Activated T-helper 1 cell treated with anti-CD3 and anti-CD28 coated beads, Interleukin-2, amount 50 U/mL, for 16 hours (primary cell): ENCODE measurements at regions not wholly inside any gene's neighbourhood (a gene's known extent, or its start where the extent isn't known, plus 50 kb on each side); places are given as distances from the start of the nearest gene placed in this dataset.
"Not testable (repeated sequence)": the region's sequence is repeated elsewhere in the genome, so short reads cannot be mapped to it uniquely, and the experiment has no call there.

Source experiments
- DNase-seq, 2 donors: peaks; one replicate each; pipeline ENCODE4 v3.0.0-alpha.2; 2020; ENCODE audit warnings: low read depth in 1 of 2, low spot score in 1 of 2

- not testable (repeated sequence) for DNase-seq
These were observed 201.2 kb downstream of the POTEC start for GRCh38 chr18:14342170-14342569.

DNA sequence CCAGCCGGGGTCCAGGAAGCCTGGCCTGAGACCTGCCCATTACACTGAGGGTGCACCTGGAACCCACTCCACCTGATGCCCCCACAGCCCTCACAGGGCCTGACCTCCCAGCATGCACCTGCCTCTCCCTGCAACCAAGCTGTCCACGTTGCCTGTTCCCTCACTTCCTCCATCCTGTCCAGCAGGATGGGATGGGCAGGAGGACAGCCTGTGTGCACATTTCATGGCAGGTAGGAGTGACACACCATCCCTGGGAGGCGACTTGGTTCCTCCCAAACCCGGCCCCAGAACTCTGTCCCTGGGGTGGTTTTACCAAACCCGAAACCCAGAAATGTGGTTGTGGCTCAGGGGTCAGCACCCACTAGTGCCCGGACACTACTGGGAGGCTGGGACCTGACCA lies 203.8 kb upstream of the ZNF519 start:
- not testable (repeated sequence) for DNase-seq

GRCh38 chr18:14321217-14321616 lies 189.0 kb upstream of the ZNF519 start:
- not testable (repeated sequence) for DNase-seq

DNA sequence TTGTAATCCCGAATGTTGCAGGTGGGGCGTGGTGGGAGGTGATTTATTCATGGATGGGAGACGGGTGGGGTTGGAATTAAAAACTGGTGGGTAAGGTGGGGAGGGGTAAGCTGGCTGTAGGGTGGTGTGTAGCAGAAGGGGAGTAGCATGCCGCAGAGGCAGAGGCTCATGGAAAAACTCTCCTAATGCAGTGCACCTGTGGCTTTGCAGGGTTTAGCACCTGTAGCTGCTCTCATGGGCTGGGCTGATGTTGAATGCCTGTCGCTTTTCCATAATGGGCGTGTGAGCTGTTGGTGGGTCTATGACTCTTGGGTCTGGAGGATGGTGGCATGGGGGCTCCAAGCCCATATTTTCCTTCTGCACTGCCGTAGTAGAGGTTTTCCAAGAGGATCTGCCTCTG lies 169.0 kb upstream of the ZNF519 start:
- DNase-seq = not testable (repeated sequence)

DNA sequence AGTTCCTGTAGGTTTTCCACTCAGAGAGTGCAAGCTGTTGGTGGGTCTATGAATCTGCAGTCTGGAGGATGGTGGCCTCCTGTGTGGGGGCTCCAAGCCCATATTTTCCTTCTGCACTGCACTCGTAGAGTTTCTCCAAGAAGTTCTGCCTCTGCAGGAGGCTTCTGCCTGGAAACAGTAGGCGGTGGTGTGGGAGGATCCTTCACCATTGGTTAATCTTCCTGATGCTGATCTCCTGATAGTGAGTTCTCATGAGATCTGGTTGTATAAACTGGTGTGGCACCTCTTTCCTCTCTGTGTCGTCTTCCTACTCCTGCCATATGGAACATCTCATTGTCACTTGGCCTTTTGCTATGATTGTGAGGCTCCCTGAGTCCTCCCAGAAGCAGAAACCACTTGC lies 162.8 kb upstream of the ZNF519 start:
- not testable (repeated sequence) for DNase-seq

DNA sequence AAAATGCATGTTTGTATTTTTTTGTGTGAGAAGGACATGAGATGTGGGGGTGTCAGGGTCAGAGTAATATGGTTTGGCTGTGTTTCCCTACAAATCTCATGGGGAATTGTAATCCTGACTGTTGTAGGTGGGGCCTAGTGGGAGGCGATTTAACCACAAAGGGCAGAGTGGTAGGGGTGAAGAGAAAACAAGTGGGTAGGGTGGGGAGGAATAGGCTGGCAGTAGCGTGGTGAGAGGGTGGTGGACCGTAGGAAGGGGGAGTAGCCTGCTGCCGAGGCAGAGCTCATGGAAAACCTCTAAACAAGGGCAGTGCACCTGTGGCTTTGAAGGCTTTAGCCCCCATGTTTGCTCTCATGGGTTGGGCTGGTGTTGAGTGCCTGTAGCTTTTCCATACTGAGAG lies 152.8 kb upstream of the ZNF519 start:
- no peak for DNase-seq

DNA sequence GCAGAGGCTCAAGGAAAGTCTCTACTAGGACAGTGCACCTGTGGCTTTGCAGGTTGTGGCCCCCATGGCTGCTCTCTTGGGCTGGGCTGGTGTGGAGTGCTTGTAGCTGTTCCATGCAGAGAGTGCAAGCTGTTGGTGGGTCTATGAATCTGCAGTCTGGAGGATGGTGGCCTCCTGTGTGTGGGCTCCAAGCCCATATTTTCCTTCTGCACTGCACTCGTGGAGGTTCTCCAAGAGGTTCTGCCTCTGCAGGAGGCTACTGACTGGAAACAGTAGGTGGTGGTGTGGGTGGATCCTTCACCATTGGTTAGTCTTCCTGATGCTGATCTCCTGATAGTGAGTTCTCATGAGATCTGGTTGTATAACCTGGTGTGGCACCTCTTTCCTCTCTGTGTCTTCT lies 143.2 kb upstream of the ZNF519 start:
- not testable (repeated sequence) for DNase-seq

DNA sequence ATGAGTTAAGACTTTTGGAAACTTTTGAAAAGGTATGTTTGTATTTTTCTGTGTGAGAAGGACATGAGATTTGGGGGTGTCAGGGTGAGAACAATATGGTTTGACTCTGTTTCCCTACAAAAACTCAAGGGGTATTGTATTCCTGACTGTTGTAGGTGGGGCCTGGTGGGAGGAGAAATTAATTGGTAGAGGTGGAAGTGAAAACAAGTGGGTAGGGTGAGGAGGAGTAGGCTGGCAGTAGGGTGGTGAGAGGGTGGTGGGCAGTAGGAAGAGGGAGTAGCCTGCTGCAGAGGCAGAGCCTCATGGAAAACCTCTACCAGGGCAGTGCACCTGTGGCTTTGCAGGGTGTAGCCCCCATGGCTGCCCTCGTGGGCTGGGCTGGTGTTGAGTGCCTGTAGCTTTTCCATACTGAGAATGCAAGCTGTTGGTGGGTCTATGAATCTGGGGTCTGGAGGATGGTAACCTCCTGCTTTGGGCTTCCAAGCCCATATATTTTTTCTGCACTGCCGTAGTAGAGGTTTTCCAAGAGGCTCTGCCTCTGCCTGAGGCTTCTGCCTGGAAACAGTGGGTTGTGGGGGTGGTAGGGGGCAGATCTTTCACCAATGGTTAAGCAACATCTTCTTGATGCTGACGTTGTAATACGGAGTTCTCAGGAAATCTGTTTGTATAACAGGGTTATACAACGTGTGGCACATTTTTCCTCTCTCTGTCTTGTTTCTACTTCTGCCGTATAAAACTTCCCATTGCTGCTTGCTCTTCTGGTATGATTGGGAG lies 133.6 kb upstream of the ZNF519 start:
- not testable (repeated sequence) for DNase-seq

- DNase-seq = not testable (repeated sequence)
These were observed 130.6 kb upstream of the ZNF519 start for GRCh38 chr18:14262786-14263185.

GRCh38 chr18:14250084-14250677 lies 117.9 kb upstream of the ZNF519 start:
- DNase-seq = not testable (repeated sequence)

DNA sequence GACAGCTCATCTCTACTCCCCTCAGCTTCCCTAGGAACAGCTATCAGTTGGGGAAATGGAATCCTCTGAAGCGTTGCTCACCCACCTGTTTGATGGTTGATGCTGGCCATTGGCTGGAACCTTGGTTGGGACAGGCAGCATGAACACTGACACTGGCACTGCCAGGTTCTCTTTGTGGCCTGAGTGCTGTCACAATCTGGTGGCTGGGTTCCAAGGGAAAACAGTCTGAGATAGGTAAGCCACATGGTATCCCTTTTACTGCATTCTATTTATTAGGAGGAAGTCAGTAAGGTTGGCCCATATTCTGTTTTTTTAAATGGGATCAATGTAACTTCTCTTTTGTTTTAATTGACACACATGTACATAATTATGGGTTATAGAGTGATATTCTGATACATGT lies 107.0 kb upstream of the ZNF519 start:
- not testable (repeated sequence) for DNase-seq

DNA sequence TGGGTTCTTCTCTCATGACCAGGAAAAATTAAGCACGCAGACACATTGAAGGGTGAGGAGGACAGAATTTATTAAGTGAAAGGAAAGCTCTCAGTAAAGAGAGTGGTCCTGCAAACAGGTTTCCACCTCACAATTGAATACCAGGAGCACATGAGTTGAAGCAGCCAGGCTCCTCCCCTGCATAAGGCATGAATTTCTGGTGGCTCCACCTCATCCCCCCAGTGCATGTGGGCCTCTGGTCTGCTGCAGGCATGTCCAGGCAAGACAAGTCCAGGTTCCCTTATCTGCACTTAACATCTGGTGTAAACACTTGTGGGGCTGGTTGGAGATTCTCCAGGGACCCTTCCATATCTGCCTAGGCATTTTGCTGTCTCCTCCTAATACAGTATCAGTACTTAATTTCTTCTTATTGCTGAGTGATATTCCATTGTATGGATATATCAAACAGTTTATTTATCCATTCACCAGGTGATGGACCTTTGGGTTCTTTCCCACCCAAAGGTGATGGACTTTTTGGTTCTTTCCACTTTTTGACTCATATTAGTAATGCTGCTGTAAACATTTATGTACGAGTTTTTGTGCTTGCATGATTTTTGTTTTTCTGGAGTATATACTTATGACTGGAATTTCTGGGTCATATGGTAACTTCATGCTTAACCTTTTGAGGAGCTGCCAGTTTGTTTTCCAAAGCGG lies 104.3 kb upstream of the ZNF519 start:
- DNase-seq = not testable (repeated sequence)

GRCh38 chr18:14225286-14225679 lies 93.0 kb upstream of the ZNF519 start:
- not testable (repeated sequence) for DNase-seq

- DNase-seq = not testable (repeated sequence)
These were observed 92.5 kb upstream of the ZNF519 start for GRCh38 chr18:14224551-14225285.

DNA sequence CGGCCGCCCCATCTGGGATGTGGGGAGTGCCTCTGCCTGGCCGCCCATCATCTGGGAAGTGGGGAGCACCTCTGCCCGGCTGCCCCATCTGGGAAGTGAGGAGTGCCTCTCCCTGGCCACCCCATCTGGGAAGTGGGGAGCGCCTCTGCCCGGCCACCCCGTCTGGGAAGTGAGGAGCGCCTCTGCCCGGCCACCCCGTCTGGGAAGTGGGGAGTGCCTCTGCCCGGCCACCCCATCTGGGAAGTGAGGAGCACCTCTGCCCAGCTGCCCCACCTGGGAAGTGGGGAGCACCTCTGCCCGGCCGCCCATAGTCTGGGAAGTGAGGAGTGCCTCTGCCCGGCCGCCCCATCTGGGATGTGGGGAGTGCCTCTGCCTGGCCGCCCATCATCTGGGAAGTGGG lies 91.7 kb upstream of the ZNF519 start:
- DNase-seq = not testable (repeated sequence)

DNA sequence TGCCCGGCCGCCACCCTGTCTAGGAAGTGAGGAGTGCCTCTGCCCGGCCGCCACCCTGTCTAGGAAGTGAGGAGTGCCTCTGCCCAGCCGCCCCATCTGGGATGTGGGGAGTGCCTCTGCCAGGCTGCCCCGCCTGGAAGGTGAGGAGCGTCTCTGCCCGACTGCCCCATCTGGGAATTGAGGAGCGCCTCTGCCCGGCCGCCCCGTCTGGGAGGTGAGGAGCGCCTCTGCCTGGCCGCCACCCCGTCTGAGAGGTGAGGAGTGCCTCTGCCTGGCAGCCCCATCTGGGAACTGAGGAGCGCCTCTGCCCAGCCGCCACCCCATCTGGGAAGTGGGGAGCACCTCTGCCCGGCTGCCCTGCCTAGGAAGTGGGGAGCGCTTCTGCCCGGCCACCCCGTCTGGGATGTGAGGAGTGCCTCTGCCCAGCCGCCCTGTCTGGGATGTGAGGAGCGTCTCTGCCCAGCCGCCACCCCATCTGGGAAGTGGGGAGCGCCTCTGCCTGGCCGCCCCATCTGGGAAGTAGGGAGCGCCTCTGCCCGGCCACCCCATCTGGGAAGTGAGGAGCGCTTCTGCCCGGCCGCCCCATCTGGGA lies 91.1 kb upstream of the ZNF519 start:
- DNase-seq = not testable (repeated sequence)

DNA sequence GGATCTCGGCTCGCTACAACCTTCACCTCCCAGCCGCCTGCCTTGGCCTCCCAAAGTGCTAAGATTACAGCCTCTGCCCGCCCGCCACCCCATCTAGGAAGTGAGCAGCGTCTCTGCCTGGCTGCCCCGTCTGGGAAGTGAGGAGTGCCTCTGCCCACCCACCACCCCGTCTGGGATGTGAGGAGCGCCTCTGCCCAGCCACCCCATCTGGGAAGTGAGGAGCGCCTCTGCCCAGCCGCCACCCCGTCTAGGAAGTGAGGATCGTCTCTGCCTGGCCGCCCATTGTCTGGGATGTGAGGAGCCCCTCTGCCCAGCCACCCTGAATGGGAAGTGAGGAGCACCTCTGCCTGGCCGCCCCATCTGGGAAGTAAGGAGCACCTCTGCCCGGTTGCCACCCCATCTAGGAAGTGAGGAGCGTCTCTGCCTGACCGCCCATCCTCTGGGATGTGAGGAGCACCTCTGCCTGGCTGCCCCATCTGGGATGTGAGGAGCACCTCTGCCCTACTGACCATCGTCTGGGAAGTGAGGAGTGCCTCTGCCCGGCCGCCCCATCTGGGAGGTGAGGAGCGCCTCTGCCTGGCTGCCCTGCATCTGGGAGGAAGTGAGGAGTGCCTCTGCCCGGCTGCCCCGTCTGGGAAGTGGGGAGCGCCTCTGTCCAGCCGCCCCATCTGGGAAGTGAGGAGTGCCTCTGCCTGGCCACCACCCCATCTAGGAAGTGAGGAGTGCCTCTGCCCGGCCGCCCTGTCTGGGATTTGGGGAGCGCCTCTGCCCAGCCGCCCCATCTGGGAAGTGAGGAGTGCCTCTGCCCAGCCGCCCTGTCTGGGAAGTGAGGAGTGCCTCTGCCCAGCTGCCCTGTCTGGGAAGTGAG lies 90.4 kb upstream of the ZNF519 start:
- DNase-seq = not testable (repeated sequence)

GRCh38 chr18:14221689-14222088 lies 89.5 kb upstream of the ZNF519 start:
- DNase-seq = no peak

GRCh38 chr18:14215952-14216351 lies 83.7 kb upstream of the ZNF519 start:
- not testable (repeated sequence) for DNase-seq

DNA sequence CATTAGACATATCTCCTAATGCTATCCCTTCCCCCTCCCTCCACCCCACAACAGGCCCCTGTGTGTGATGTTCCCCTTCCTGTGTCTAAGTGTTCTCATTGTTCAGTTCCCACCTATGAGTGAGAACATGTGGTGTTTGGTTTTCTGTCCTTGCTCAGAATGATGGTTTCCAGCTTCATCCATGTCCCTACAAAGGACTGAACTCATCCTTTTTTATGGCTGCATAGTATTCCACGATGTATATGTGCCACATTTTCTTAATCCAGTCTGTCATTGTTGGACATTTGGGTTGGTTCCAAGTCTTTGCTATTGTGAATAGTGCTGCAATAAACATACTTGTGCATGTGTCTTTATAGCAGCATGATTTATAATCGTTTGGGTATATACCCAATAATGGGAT lies 71.2 kb upstream of the ZNF519 start:
- not testable (repeated sequence) for DNase-seq
